OCI-LY7 (cell line): ENCODE measurements at regions not wholly inside any gene's neighbourhood (a gene's known extent, or its start where the extent isn't known, plus 50 kb on each side); places are given as distances from the start of the nearest gene placed in this dataset.

Experiments
- BruUV-seq: library from RNA; stranded (reverse); fragments of 400-500 nt; replicated peaks from 2 replicates; lab custom pipeline; 2021; lab: Mats Ljungman, UMichigan
- CTCF ChIA-PET: fragments of 300-600 bp; sonication (Branson Sonifier 250); formaldehyde crosslinking; loops from one replicate; lab custom pipeline; 2022; ENCODE audit warnings: antibody characterized with exemption; ENCODE audit not compliant: unreplicated experiment; lab: Charles Lee
- POLR2A ChIA-PET: fragments of 300-600 bp; sonication (Branson Sonifier 250); formaldehyde crosslinking; loops from one replicate; lab custom pipeline; 2022; ENCODE audit warnings: antibody characterized with exemption; lab: Charles Lee
- DNase-seq: peaks from one replicate; pipeline ENCODE4 v3.0.0-alpha.2; 2015; ENCODE audit warnings: low spot score
- H2AFZ ChIP-seq: fragments of 200-600 bp; sonication (generic), shearing (Covaris generic); 2 replicates; pipeline ENCODE4 v1.6.1; 2014; ENCODE audit warnings: mild to moderate bottlenecking, antibody characterized with exemption, low read length, moderate library complexity
- H3K27ac ChIP-seq: fragments of 200-600 bp; sonication (generic); 2 replicates; pipeline ENCODE4 v1.5.1; 2014; ENCODE audit warnings: mixed run types, low read depth, mild to moderate bottlenecking, moderate library complexity, low read length, inconsistent platforms; ENCODE audit not compliant: poor library complexity, severe bottlenecking
- H3K36me3 ChIP-seq: fragments of 200-600 bp; sonication (generic); 2 replicates; pipeline ENCODE4 v1.6.1; 2014; ENCODE audit warnings: mild to moderate bottlenecking, antibody characterized with exemption, low read length, moderate library complexity, mixed read lengths; ENCODE audit not compliant: insufficient read depth
- H3K4me1 ChIP-seq: fragments of 200-600 bp; sonication (generic); 2 replicates; pipeline ENCODE4 v1.5.1; 2014; ENCODE audit warnings: mild to moderate bottlenecking, low read length; ENCODE audit not compliant: insufficient read depth, poor library complexity, severe bottlenecking
- H3K4me2 ChIP-seq: fragments of 200-600 bp; sonication (generic); 2 replicates; pipeline ENCODE4 v1.6.1; 2014; ENCODE audit warnings: mild to moderate bottlenecking, low read length
- H3K4me3 ChIP-seq: fragments of 200-600 bp; sonication (generic); 2 replicates; pipeline ENCODE4 v1.5.1; 2014; ENCODE audit warnings: mild to moderate bottlenecking, low read depth, low read length; ENCODE audit not compliant: poor library complexity, severe bottlenecking
- H3K79me2 ChIP-seq: fragments of 200-600 bp; sonication (generic); 2 replicates; pipeline ENCODE4 v1.6.1; 2016; ENCODE audit warnings: low read depth, mild to moderate bottlenecking, low read length, moderate library complexity, mixed read lengths; ENCODE audit not compliant: insufficient read depth
- H3K9me2 ChIP-seq: fragments of 200-600 bp; sonication (generic); 2 replicates; pipeline ENCODE4 v1.6.1; 2016; ENCODE audit warnings: mild to moderate bottlenecking, low read length, mixed read lengths; ENCODE audit not compliant: insufficient read depth
- H3K9me3 ChIP-seq: fragments of 200-600 bp; sonication (generic); 2 replicates; pipeline ENCODE4 v1.6.1; 2014; ENCODE audit warnings: mild to moderate bottlenecking, mixed run types, low read length, mixed read lengths
- H4K20me1 ChIP-seq: fragments of 200-600 bp; sonication (generic); 2 replicates; pipeline ENCODE4 v1.6.1; 2014; ENCODE audit warnings: mild to moderate bottlenecking, antibody characterized with exemption, low read length, moderate library complexity, mixed read lengths; ENCODE audit not compliant: insufficient read depth
- CTCF ChIP-seq: fragments of 200-600 bp; sonication (generic); conservative IDR thresholded peaks from 2 replicates; pipeline ENCODE4 v1.5.1; 2014; ENCODE audit warnings: mild to moderate bottlenecking, antibody characterized with exemption, low read length, moderate library complexity, mixed read lengths
- EZH2phosphoT487 ChIP-seq: fragments of 200-600 bp; sonication (generic); IDR thresholded peaks from 2 replicates; pipeline ENCODE4 v1.6.1; 2018; ENCODE audit warnings: low read depth, borderline replicate concordance, mild to moderate bottlenecking, mixed run types, antibody characterized with exemption, low read length, moderate library complexity, mixed read lengths
- intact Hi-C: fragments of 100-400 bp; cut with micrococcal nuclease; formaldehyde crosslinking; loops from one replicate; pipeline ENCODE4 v1.10.0; 2022; ENCODE audit not compliant: unreplicated experiment

DNA sequence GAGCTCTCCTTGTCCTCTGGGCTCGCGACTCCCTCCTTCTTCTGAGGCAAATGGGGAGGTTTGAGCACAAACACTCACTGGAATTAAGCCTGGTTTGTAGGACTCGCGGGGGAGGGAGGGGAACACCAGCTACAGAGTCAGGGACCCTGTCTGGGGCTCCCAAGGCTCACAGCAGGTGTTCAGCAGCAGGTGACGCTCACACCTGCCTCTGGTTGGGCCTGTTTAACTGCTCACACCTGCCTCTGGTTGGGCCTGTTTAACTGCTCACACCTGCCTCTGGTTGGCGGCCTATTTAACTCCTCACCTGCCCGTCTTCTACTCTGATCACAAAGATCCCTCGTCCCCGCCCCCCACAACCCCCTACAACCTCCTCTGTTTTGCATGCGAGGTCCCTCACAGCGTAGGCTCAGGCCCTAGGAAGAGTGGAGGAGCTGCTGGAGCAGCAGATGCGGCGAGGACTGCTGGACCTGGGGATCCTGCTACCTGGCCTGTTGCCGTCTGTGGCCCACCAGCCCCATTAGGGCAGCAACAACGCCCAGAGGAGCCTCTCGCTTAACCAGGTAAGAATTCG, 181.9 kb downstream of the ERMARD start:
- H3K9me2 ChIP-seq: no peaks in the 10 kb centered on the region
- intact Hi-C loops: no loop called here

DNA sequence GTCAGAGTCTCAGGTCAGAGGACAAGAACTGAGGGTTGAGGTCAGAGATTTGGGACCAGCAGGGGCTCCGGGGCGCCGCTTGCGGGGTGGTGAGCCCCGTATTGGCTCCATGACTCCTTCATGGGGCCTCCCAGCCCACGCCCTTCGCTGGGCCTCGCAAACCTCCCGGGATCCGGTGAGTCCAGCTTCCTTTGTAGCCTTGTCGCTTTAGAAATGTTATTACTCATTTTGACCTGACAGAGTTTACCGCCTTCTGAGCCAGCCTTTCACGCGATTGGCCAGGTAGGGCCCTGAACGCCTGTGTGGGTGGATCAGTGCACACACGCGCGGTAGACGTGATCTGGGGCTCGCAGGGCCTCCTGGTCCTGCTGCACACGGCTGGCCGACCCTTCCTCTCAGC, 181.1 kb downstream of the ERMARD start:
- Histone ChIP-seq H3K4me1 (no peaks in the 10 kb centered on the region), H4K20me1 (no peaks in the 10 kb centered on the region), H3K79me2 (no peaks in the 10 kb centered on the region), H3K9me3 (no peaks in the 10 kb centered on the region), H3K4me3 (no peak overlapping the region), H2AFZ (no peak overlapping the region), H3K27ac (no peak overlapping the region), H3K36me3 (no peaks in the 10 kb centered on the region), H3K9me2 (no peaks in the 10 kb centered on the region), H3K4me2 (no peak overlapping the region)
- POLR2A ChIA-PET: interaction anchor here (0.8 to 1.6 kb wide), 5 partner anchors 11 to 89 kb away, joined by 3 to 5 read pairs (median 3); no protein-coding TSS in a partner anchor
- CTCF ChIA-PET: interaction anchor here (0.6 kb wide), 2 partner anchors 101 to 230 kb away, joined by 3 read pairs; partner anchors contain the start of gene C6orf120
- DNase-seq: no peak
- BruUV-seq: no TSS peak
- TF ChIP-seq CTCF (no peak), EZH2phosphoT487 (no peak)
- intact Hi-C loops: no loop called here

More for the DNA sequence above, 181.9 kb downstream of the ERMARD start:
- no peaks in the 10 kb centered on the region for H3K9me3 ChIP-seq
- no peak overlapping the region for H3K27ac ChIP-seq
- H3K4me1 ChIP-seq: no peaks in the 10 kb centered on the region
- no peak for DNase-seq
- POLR2A ChIA-PET: interaction anchor here (1.6 kb wide), 1 partner anchor 90 kb away, joined by 5 read pairs; no protein-coding TSS in a partner anchor
- no peaks in the 10 kb centered on the region for H3K36me3 ChIP-seq
- H3K79me2 ChIP-seq: no peaks in the 10 kb centered on the region
- TF ChIP-seq EZH2phosphoT487 (no peak), CTCF (no peak)
- no peaks in the 10 kb centered on the region for H4K20me1 ChIP-seq
- H3K4me2 ChIP-seq: no peak overlapping the region
- CTCF ChIA-PET: interaction anchor here (0.6 kb wide), 1 partner anchor 231 kb away, joined by 3 read pairs; the partner anchor contains the start of gene C6orf120
- H3K4me3 ChIP-seq: no peak overlapping the region
- no peak overlapping the region for H2AFZ ChIP-seq
- BruUV-seq: no TSS peak

- intact Hi-C loops: loop anchor here (2.0 kb wide), 1 partner anchor 100 kb away; no protein-coding TSS in a partner anchor
- Histone ChIP-seq H3K27ac (no peak overlapping the region), H3K36me3 (no peaks in the 10 kb centered on the region), H3K79me2 (no peaks in the 10 kb centered on the region), H3K9me2 (no peaks in the 10 kb centered on the region), H3K4me3 (no peak overlapping the region), H2AFZ (no peak overlapping the region), H3K4me1 (no peaks in the 10 kb centered on the region), H3K4me2 (no peak overlapping the region), H4K20me1 (no peaks in the 10 kb centered on the region), H3K9me3 (no peaks in the 10 kb centered on the region)
- ChIA-PET POLR2A (no interaction called here), CTCF (no interaction called here)
- no peak for TF ChIP-seq EZH2phosphoT487
- no peak for TF ChIP-seq CTCF
- no peak for DNase-seq
- no TSS peak for BruUV-seq
These were observed 179.8 kb downstream of the ERMARD start for GRCh38 chr6:169931261-169931660.
